ENCODE measurements at regions not wholly inside any gene's neighbourhood (a gene's known extent, or its start where the extent isn't known, plus 50 kb on each side); places are given as distances from the start of the nearest gene placed in this dataset.

- FAIRE-seq, result no peak
- no peak overlapping the region for H3K9ac ChIP-seq (ENCODE audit: control insufficient read depth, extremely low read depth, insufficient read depth, low read length)
These were observed 58.1 kb downstream of the FHIP2A start for GRCh38 chr10:114879541-114880158.

GRCh38 chr10:114881417-114881816 is 56.6 kb upstream of the TRUB1 start:
- H3K36me3 ChIP-seq (ENCODE audit: control insufficient read depth in 2 of 2, extremely low read depth in 1 of 2, insufficient read depth in 2 of 2, low read length in 2 of 2), result no peaks in the 10 kb centered on the region
- no peak for DNase-seq (ENCODE audit: low read depth, low spot score)
- H3K4me3 ChIP-seq (ENCODE audit: control insufficient read depth in 2 of 3, extremely low read depth in 1 of 3, insufficient read depth in 2 of 3, low read depth in 1 of 3, low read length in 3 of 3), result no peak overlapping the region
- TF ChIP-seq CTCF (optimal IDR thresholded peaks at IDR 0.05 in 1 of 3, IDR thresholded peaks at IDR 0.05 in 1 of 3, conservative IDR thresholded peaks at IDR 0.05 in 1 of 3; ENCODE audit: extremely low read depth in 1 of 3, insufficient read depth in 2 of 3, low read length in 3 of 3), result no peak
- no peak for TF ChIP-seq EZH2 (IDR thresholded peaks at IDR 0.05; ENCODE audit: low read length)
- no peaks in the 10 kb centered on the region for H4K20me1 ChIP-seq (ENCODE audit: control insufficient read depth, extremely low read depth, insufficient read depth, low read length)
- no peaks in the 10 kb centered on the region for H3K9me3 ChIP-seq (ENCODE audit: control insufficient read depth, low read depth, low read length)
- dilution Hi-C loops (cut with MboI; ENCODE audit: extremely low pct_ligation_motif_present, low sequenced_read_pairs), result no loop called here
- H3K4me2 ChIP-seq (ENCODE audit: control insufficient read depth, extremely low read depth, insufficient read depth, low read depth, low read length), result no peak overlapping the region
- no peak overlapping the region for H3K9ac ChIP-seq (ENCODE audit: control insufficient read depth, extremely low read depth, insufficient read depth, low read length)
- no peaks in the 10 kb centered on the region for H3K79me2 ChIP-seq (ENCODE audit: control insufficient read depth, insufficient read depth, low read length)
- no peak overlapping the region for H2AFZ ChIP-seq (ENCODE audit: control insufficient read depth, low read length)
- FAIRE-seq, result no peak
- H3K4me1 ChIP-seq (ENCODE audit: control insufficient read depth, extremely low read depth, insufficient read depth, low read length), result peaks cover 15% of the 10 kb centered on the region
- no peaks in the 10 kb centered on the region for H3K9me1 ChIP-seq (ENCODE audit: control insufficient read depth, extremely low read depth, insufficient read depth, low read length)
- H3K27me3 ChIP-seq (ENCODE audit: control insufficient read depth, extremely low read depth, insufficient read depth, low read length), result no peaks in the 10 kb centered on the region
- no peak overlapping the region for H3K27ac ChIP-seq (ENCODE audit: control insufficient read depth, insufficient read depth, low read length)

More at GRCh38 chr10:114879541-114880158, 58.1 kb downstream of the FHIP2A start:
- Histone ChIP-seq H3K9me3 (ENCODE audit: control insufficient read depth, low read depth, low read length) (no peaks in the 10 kb centered on the region), H3K27me3 (ENCODE audit: control insufficient read depth, extremely low read depth, insufficient read depth, low read length) (no peaks in the 10 kb centered on the region), H2AFZ (ENCODE audit: control insufficient read depth, low read length) (no peak overlapping the region), H3K79me2 (ENCODE audit: control insufficient read depth, insufficient read depth, low read length) (no peaks in the 10 kb centered on the region), H3K4me3 (ENCODE audit: control insufficient read depth in 2 of 3, extremely low read depth in 1 of 3, insufficient read depth in 2 of 3, low read depth in 1 of 3, low read length in 3 of 3) (no peak overlapping the region), H3K27ac (ENCODE audit: control insufficient read depth, insufficient read depth, low read length) (no peak overlapping the region), H3K36me3 (ENCODE audit: control insufficient read depth in 2 of 2, extremely low read depth in 1 of 2, insufficient read depth in 2 of 2, low read length in 2 of 2) (no peaks in the 10 kb centered on the region), H3K4me2 (ENCODE audit: control insufficient read depth, extremely low read depth, insufficient read depth, low read depth, low read length) (no peak overlapping the region), H3K4me1 (ENCODE audit: control insufficient read depth, extremely low read depth, insufficient read depth, low read length) (peaks cover 17% of the 10 kb centered on the region), H4K20me1 (ENCODE audit: control insufficient read depth, extremely low read depth, insufficient read depth, low read length) (no peaks in the 10 kb centered on the region), H3K9me1 (ENCODE audit: control insufficient read depth, extremely low read depth, insufficient read depth, low read length) (no peaks in the 10 kb centered on the region)
- TF ChIP-seq EZH2 (IDR thresholded peaks at IDR 0.05; ENCODE audit: low read length) (no peak), CTCF (optimal IDR thresholded peaks at IDR 0.05 in 1 of 3, IDR thresholded peaks at IDR 0.05 in 1 of 3, conservative IDR thresholded peaks at IDR 0.05 in 1 of 3; ENCODE audit: extremely low read depth in 1 of 3, insufficient read depth in 2 of 3, low read length in 3 of 3) (peak; percentile 55 to 68 (median 60))
- dilution Hi-C loops (cut with MboI; ENCODE audit: extremely low pct_ligation_motif_present, low sequenced_read_pairs), result no loop called here
- DNase-seq (ENCODE audit: low read depth, low spot score), result no peak

All from keratinocyte (primary cell).